ENCODE measurements at regions not wholly inside any gene's neighbourhood (a gene's known extent, or its start where the extent isn't known, plus 50 kb on each side); places are given as distances from the start of the nearest gene placed in this dataset.

DNA sequence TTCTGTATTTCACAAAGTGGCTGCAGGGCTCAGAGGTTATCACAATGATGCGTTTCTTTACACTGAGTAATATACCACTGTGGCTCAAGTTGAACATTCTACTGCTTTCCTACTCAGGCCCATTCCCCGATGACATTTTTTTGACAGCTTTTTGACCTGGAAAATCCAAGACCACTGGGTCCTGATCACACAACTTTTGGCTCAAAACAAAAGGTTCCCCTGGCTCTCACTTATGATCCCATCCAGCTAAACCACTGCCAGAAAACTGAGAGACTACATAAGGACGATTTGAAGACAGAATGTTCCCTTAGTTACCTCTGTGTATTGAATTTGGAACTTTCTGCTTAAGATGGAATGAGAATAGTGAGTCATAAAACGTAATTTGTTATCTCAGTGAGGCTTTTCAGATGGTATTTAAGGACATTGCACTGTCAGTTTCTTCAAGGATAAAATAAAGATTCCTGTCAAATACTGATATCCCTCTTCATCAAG is 78.0 kb upstream of the FBXL7 start:
- no peak overlapping the region for H3K4me3 ChIP-seq (ENCODE audit: control insufficient read depth in 2 of 3, extremely low read depth in 1 of 3, insufficient read depth in 2 of 3, low read depth in 1 of 3, low read length in 3 of 3)
- H4K20me1 ChIP-seq (ENCODE audit: control insufficient read depth, extremely low read depth, insufficient read depth, low read length): no peaks in the 10 kb centered on the region
- TF ChIP-seq, protein P1, sequence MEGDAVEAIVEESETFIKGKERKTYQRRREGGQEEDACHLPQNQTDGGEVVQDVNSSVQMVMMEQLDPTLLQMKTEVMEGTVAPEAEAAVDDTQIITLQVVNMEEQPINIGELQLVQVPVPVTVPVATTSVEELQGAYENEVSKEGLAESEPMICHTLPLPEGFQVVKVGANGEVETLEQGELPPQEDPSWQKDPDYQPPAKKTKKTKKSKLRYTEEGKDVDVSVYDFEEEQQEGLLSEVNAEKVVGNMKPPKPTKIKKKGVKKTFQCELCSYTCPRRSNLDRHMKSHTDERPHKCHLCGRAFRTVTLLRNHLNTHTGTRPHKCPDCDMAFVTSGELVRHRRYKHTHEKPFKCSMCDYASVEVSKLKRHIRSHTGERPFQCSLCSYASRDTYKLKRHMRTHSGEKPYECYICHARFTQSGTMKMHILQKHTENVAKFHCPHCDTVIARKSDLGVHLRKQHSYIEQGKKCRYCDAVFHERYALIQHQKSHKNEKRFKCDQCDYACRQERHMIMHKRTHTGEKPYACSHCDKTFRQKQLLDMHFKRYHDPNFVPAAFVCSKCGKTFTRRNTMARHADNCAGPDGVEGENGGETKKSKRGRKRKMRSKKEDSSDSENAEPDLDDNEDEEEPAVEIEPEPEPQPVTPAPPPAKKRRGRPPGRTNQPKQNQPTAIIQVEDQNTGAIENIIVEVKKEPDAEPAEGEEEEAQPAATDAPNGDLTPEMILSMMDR (optimal IDR thresholded peaks at IDR 0.05 in 1 of 3, IDR thresholded peaks at IDR 0.05 in 1 of 3, conservative IDR thresholded peaks at IDR 0.05 in 1 of 3; ENCODE audit: extremely low read depth in 1 of 3, insufficient read depth in 2 of 3, low read length in 3 of 3): no peak
- no peaks in the 10 kb centered on the region for H3K36me3 ChIP-seq (ENCODE audit: control insufficient read depth in 2 of 2, extremely low read depth in 1 of 2, insufficient read depth in 2 of 2, low read length in 2 of 2)
- H3K4me1 ChIP-seq (ENCODE audit: control insufficient read depth, extremely low read depth, insufficient read depth, low read length): no peaks in the 10 kb centered on the region
- no peaks in the 10 kb centered on the region for H3K9me3 ChIP-seq (ENCODE audit: control insufficient read depth, low read depth, low read length)
- H3K9ac ChIP-seq (ENCODE audit: control insufficient read depth, extremely low read depth, insufficient read depth, low read length): no peak overlapping the region
- H3K27me3 ChIP-seq (ENCODE audit: control insufficient read depth, extremely low read depth, insufficient read depth, low read length): no peaks in the 10 kb centered on the region
- H3K4me2 ChIP-seq (ENCODE audit: control insufficient read depth, extremely low read depth, insufficient read depth, low read depth, low read length): no peak overlapping the region
- no peak overlapping the region for H2AFZ ChIP-seq (ENCODE audit: control insufficient read depth, low read length)
- H3K79me2 ChIP-seq (ENCODE audit: control insufficient read depth, insufficient read depth, low read length): no peaks in the 10 kb centered on the region
- H3K27ac ChIP-seq (ENCODE audit: control insufficient read depth, insufficient read depth, low read length): no peak overlapping the region
- dilution Hi-C loops (cut with MboI; ENCODE audit: extremely low pct_ligation_motif_present, low sequenced_read_pairs): no loop called here
- FAIRE-seq (no peak), DNase-seq (ENCODE audit: low read depth, low spot score) (no peak)
- H3K9me1 ChIP-seq (ENCODE audit: control insufficient read depth, extremely low read depth, insufficient read depth, low read length): no peaks in the 10 kb centered on the region

DNA sequence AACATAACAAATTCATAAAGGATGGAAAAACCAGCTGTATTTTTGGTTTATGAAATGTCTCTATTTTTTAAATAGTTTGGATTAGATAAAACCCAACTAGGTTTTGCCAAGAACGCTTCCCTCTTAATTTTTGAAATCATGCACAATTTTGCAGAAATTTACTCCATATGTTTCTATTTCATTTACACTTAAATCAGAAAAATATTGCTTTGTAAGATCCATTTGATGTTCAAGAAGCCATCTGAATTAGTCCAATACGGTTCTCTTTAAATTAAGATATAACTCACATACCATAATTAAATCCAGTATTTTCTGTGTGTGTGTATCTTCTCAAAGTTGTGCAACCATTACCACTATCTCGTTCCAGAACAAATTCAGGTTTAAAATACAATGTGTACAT is 78.6 kb upstream of the FBXL7 start:
- no peak overlapping the region for H3K27ac ChIP-seq (ENCODE audit: control insufficient read depth, insufficient read depth, low read length)
- H3K4me2 ChIP-seq (ENCODE audit: control insufficient read depth, extremely low read depth, insufficient read depth, low read depth, low read length): no peak overlapping the region
- no peaks in the 10 kb centered on the region for H3K36me3 ChIP-seq (ENCODE audit: control insufficient read depth in 2 of 2, extremely low read depth in 1 of 2, insufficient read depth in 2 of 2, low read length in 2 of 2)
- no peak overlapping the region for H2AFZ ChIP-seq (ENCODE audit: control insufficient read depth, low read length)
- TF ChIP-seq, protein P1 (optimal IDR thresholded peaks at IDR 0.05 in 1 of 3, IDR thresholded peaks at IDR 0.05 in 1 of 3, conservative IDR thresholded peaks at IDR 0.05 in 1 of 3; ENCODE audit: extremely low read depth in 1 of 3, insufficient read depth in 2 of 3, low read length in 3 of 3): no peak
- TF ChIP-seq EZH2 (IDR thresholded peaks at IDR 0.05; ENCODE audit: low read length): no peak
- no peak overlapping the region for H3K4me3 ChIP-seq (ENCODE audit: control insufficient read depth in 2 of 3, extremely low read depth in 1 of 3, insufficient read depth in 2 of 3, low read depth in 1 of 3, low read length in 3 of 3)
- no peaks in the 10 kb centered on the region for H3K4me1 ChIP-seq (ENCODE audit: control insufficient read depth, extremely low read depth, insufficient read depth, low read length)
- no peaks in the 10 kb centered on the region for H3K79me2 ChIP-seq (ENCODE audit: control insufficient read depth, insufficient read depth, low read length)
- no peak overlapping the region for H3K9ac ChIP-seq (ENCODE audit: control insufficient read depth, extremely low read depth, insufficient read depth, low read length)
- H3K9me1 ChIP-seq (ENCODE audit: control insufficient read depth, extremely low read depth, insufficient read depth, low read length): no peaks in the 10 kb centered on the region
- no peak for FAIRE-seq
- dilution Hi-C loops (cut with MboI; ENCODE audit: extremely low pct_ligation_motif_present, low sequenced_read_pairs): no loop called here
- no peaks in the 10 kb centered on the region for H4K20me1 ChIP-seq (ENCODE audit: control insufficient read depth, extremely low read depth, insufficient read depth, low read length)
- no peaks in the 10 kb centered on the region for H3K9me3 ChIP-seq (ENCODE audit: control insufficient read depth, low read depth, low read length)
- no peaks in the 10 kb centered on the region for H3K27me3 ChIP-seq (ENCODE audit: control insufficient read depth, extremely low read depth, insufficient read depth, low read length)
- DNase-seq (ENCODE audit: low read depth, low spot score): no peak
